ENCODE measurements at regions not wholly inside any gene's neighbourhood (a gene's known extent, or its start where the extent isn't known, plus 50 kb on each side); places are given as distances from the start of the nearest gene placed in this dataset.

- no peak for ATAC-seq
- no TSS peak for BruUV-seq (replicated peaks)
- ChIA-PET CTCF (ENCODE audit: low intra/inter-chr PET ratio, low total read pairs) (no interaction called here), POLR2A (no interaction called here)
- in situ Hi-C loops (cut with HindIII; ENCODE audit: extremely low pct_ligation_motif_present, low pct_unique_long_range_greater_than_20kb) (no loop called here), intact Hi-C loops (cut with micrococcal nuclease; ENCODE audit: unreplicated experiment) (no loop called here)
- H4K20me1 ChIP-seq (ENCODE audit: insufficient read depth, low read length): no peaks in the 10 kb centered on the region
- no peak for DNase-seq (ENCODE audit: low spot score)
- H3K27ac ChIP-seq (ENCODE audit: extremely low read length, insufficient read depth, low read length): no peak overlapping the region
- FAIRE-seq: no peak
- no peaks in the 10 kb centered on the region for H3K4me1 ChIP-seq (ENCODE audit: insufficient read depth, low read length)
- no peak overlapping the region for H2AFZ ChIP-seq (ENCODE audit: low read length)
- TF ChIP-seq MAFK (conservative IDR thresholded peaks at IDR 0.05 in 1 of 2, IDR thresholded peaks at IDR 0.05 in 1 of 2; ENCODE audit: low read length in 2 of 2): peak in 1 of 2 experiments; percentile 72; a peak in 3 of 4 replicates
- TF ChIP-seq, protein P1, sequence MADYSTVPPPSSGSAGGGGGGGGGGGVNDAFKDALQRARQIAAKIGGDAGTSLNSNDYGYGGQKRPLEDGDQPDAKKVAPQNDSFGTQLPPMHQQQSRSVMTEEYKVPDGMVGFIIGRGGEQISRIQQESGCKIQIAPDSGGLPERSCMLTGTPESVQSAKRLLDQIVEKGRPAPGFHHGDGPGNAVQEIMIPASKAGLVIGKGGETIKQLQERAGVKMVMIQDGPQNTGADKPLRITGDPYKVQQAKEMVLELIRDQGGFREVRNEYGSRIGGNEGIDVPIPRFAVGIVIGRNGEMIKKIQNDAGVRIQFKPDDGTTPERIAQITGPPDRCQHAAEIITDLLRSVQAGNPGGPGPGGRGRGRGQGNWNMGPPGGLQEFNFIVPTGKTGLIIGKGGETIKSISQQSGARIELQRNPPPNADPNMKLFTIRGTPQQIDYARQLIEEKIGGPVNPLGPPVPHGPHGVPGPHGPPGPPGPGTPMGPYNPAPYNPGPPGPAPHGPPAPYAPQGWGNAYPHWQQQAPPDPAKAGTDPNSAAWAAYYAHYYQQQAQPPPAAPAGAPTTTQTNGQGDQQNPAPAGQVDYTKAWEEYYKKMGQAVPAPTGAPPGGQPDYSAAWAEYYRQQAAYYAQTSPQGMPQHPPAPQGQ (CRISPR knock-in tag; IDR thresholded peaks at IDR 0.05; ENCODE audit: borderline replicate concordance): no peak
- TF ChIP-seq ZNF160 (CRISPR knock-in tag; IDR thresholded peaks at IDR 0.05): no peak
- TF ChIP-seq MAFF (IDR thresholded peaks at IDR 0.05; ENCODE audit: low read depth, low read length): peak; percentile 66
- no peak for TF ChIP-seq ZNF24 (IDR thresholded peaks at IDR 0.05)
- H3K9me3 ChIP-seq (ENCODE audit: low read length): no peaks in the 10 kb centered on the region
- whole genome bisulfite sequencing (ENCODE audit: low lambda C conversion rate): 0% methylated on average over 2 of the region's 2 CpGs
- no peaks in the 10 kb centered on the region for H3K27me3 ChIP-seq (ENCODE audit: control insufficient read depth in 1 of 2, insufficient read depth in 2 of 2, low read length in 2 of 2)
- no peaks in the 10 kb centered on the region for H3K36me3 ChIP-seq (replicated peaks in 1 of 2; ENCODE audit: control insufficient read depth in 1 of 2, insufficient read depth in 2 of 2, low read length in 2 of 2)
- no peaks in the 10 kb centered on the region for H3K79me2 ChIP-seq (ENCODE audit: insufficient read depth, low read length)
- no peak overlapping the region for H3K9ac ChIP-seq (ENCODE audit: insufficient read depth, low read depth, low read length)
- no peak overlapping the region for H3K4me3 ChIP-seq (replicated peaks in 1 of 3; ENCODE audit: insufficient read depth in 1 of 3, low read depth in 2 of 3, low read length in 3 of 3)
- no peak overlapping the region for H3K4me2 ChIP-seq (ENCODE audit: low read depth, low read length)
Measured at GRCh38 chr3:115323380-115323779, 176.3 kb upstream of the ZBTB20 start.

DNA sequence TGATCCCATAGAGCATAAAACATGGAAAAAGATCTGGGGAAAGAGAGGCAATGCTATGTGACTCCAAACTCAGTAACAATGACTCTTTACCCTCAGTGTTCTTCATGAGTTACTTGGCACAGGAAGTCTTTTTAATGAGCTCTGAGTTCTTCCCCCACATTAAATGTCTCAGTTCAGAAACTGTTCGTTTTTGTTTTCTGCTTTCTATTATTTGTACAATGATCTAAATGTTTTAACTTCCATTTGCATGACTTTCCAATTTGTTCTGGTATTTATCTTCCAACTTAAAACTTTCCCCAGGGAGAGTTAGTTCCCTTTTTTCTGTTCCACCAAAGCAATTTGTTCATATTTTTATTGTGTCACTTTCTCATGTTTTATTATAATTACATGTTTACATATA is 177.0 kb upstream of the ZBTB20 start:
- H3K36me3 ChIP-seq (replicated peaks in 1 of 2; ENCODE audit: control insufficient read depth in 1 of 2, insufficient read depth in 2 of 2, low read length in 2 of 2): no peaks in the 10 kb centered on the region
- in situ Hi-C loops (cut with HindIII; ENCODE audit: extremely low pct_ligation_motif_present, low pct_unique_long_range_greater_than_20kb): no loop called here
- ChIA-PET CTCF (ENCODE audit: low intra/inter-chr PET ratio, low total read pairs) (no interaction called here), POLR2A (no interaction called here)
- no TSS peak for BruUV-seq (replicated peaks)
- DNase-seq (ENCODE audit: low spot score) (no peak), FAIRE-seq (no peak), ATAC-seq (no peak)
- no peaks in the 10 kb centered on the region for H4K20me1 ChIP-seq (ENCODE audit: insufficient read depth, low read length)
- 0% methylated on average over 1 of the region's 1 CpG for WGBS (ENCODE audit: low lambda C conversion rate)
- H3K4me1 ChIP-seq (ENCODE audit: insufficient read depth, low read length): no peaks in the 10 kb centered on the region
- H3K4me2 ChIP-seq (ENCODE audit: low read depth, low read length): no peak overlapping the region
- H3K9ac ChIP-seq (ENCODE audit: insufficient read depth, low read depth, low read length): no peak overlapping the region
- intact Hi-C loops (cut with micrococcal nuclease; ENCODE audit: unreplicated experiment): no loop called here
- H3K27ac ChIP-seq (ENCODE audit: extremely low read length, insufficient read depth, low read length): no peak overlapping the region
- no peaks in the 10 kb centered on the region for H3K79me2 ChIP-seq (ENCODE audit: insufficient read depth, low read length)
- no peak overlapping the region for H2AFZ ChIP-seq (ENCODE audit: low read length)
- no peaks in the 10 kb centered on the region for H3K27me3 ChIP-seq (ENCODE audit: control insufficient read depth in 1 of 2, insufficient read depth in 2 of 2, low read length in 2 of 2)
- H3K9me3 ChIP-seq (ENCODE audit: low read length): no peaks in the 10 kb centered on the region
- no peak overlapping the region for H3K4me3 ChIP-seq (replicated peaks in 1 of 3; ENCODE audit: insufficient read depth in 1 of 3, low read depth in 2 of 3, low read length in 3 of 3)
- TF ChIP-seq SMC3 (IDR thresholded peaks at IDR 0.05; ENCODE audit: low read length) (no peak), PPARG (CRISPR knock-in tag; conservative IDR thresholded peaks at IDR 0.05) (no peak), ZNF468 (CRISPR knock-in tag; IDR thresholded peaks at IDR 0.05) (no peak), TBX2 (CRISPR knock-in tag; IDR thresholded peaks at IDR 0.05; ENCODE audit: borderline replicate concordance) (no peak), CBFB (CRISPR knock-in tag; IDR thresholded peaks at IDR 0.05) (no peak), TAF15 (IDR thresholded peaks at IDR 0.05; ENCODE audit: low read depth, low read length, poor library complexity, severe bottlenecking) (no peak), ZNF30 (CRISPR knock-in tag; IDR thresholded peaks at IDR 0.05) (no peak), REPIN1 (CRISPR knock-in tag; IDR thresholded peaks at IDR 0.05; ENCODE audit: borderline replicate concordance, low read depth) (no peak), AKNA (CRISPR knock-in tag; IDR thresholded peaks at IDR 0.05; ENCODE audit: borderline replicate concordance) (no peak)

Measured in HepG2 (cell line).